Stimulated activated CD4-positive, alpha-beta T cell treated with anti-CD3 and anti-CD28 coated beads, Interleukin-4, amount 100 ng/mL, for 48 hours (primary cell): ENCODE measurements at regions not wholly inside any gene's neighbourhood (a gene's known extent, or its start where the extent isn't known, plus 50 kb on each side); places are given as distances from the start of the nearest gene placed in this dataset.
"Not testable (repeated sequence)": the region's sequence is repeated elsewhere in the genome, so short reads cannot be mapped to it uniquely, and the experiment has no call there.

ENCODE experiments used
- DNase-seq, 2 donors: peaks; one replicate each; pipeline ENCODE4 v3.0.0-alpha.2; 2020; ENCODE audit warnings: low read depth in 2 of 2

DNA sequence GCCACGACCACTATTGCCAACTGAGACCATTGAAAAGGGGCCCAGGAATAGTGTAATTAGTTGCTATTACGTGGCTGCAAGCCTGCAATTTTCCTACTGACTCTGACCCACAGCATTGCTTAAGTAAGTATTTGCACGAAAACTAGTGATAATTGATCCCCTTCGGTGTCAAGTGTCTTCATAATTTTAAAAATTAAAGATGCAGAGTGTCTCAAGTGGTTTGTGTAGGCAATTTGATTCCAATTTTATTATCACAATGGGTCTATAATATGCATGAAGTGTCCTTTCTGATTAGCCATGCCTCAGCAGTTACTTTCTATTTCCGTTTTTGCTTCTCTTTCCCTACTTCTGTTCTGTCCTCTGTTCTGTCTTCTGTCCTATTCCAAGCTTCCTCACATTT lies 259.2 kb downstream of the C3orf38 start:
- DNase-seq, result no peak

DNA sequence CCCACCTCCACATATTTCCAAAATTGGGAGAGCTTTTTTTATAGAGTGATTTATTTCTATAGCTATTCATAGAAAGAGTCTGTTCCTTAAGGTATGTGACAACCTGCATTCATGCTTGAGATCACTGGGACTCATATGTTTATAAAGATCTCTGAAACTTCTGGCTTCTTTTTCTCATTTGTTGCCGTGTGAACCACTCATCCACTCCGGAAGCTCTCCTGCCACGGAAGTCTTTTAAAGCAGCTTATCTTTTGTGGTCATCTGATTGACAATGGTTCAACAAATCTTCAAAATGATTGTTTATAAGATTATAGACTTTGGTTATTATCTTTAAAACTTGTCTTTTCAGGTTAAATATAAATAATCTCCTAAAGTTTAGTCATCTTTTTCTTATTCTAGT lies 260.5 kb downstream of the C3orf38 start:
- DNase-seq, result no peak

DNA sequence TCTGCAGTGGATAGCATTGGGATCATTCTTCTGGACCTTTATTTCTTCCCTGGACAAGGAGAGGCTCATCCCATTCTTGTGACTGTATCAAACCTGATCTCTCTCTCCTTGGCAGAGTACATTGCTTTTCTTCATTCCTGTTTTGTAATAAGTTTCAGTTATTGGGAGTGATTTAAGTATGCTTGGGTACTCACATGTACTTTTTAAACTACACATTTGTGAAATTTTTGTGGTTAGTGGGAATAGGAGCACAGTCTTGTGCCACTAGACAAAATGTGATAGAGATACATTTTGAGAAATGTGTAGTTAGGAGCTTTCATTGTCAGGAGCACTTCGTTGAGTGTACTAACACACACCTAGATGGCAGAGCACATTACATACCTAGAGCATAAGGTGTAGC lies 262.6 kb downstream of the C3orf38 start:
- no peak for DNase-seq

DNA sequence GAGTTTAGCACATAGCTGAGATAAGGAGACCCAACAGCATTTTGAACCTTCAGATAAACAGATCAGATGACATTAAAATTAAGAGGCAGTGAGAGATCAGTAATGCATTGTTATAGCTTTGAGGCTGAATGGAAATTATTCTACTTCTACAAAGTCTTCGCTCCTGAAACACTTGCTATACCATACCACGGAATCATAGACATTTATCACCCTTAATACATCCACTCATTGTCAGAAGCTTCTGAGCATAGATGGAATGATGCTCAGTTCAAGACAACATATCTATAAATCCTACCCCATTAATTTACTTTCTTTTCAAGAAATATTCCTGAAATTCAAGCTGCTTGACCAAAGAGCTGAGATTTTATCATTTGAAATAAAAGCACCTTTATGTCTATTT lies 266.7 kb downstream of the C3orf38 start:
- DNase-seq, result no peak

DNA sequence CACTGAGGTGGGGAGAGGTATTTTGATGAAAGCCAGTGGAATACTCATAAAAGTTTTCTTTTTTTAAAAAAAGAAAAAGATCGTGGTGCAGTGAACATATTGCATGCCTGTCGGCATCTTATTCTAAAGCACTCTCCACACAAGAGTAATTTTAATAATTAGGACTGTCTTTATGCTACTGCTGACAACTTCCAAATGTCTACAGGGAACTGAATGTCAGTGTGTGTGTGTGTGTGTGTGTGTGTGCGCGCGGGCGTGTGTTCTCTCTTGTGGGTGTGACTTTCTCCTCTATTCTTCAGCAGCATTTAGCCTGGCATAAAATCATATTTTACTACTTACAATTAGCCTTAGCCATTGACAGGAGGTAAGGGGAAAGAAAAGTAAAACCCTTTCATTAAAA lies 268.5 kb downstream of the C3orf38 start:
- no peak for DNase-seq

DNA sequence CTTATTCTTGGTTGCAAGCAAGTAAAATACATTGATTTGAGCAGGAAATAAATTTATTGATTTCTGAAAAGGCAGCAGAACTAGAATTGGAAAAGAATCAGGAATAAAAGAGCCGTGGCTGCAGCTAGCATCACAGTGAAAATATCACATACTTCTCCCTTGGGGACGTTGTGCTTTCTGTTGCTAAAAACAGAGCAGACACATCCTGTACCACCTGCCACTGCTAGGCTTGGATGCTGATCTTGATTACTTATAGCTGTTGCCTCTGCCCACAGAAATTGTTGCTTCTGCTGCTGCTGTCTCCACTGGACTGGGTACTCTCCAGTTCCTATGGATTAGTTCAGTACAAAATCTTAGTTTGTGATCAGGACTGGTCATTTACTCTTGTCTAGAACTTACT lies 283.8 kb downstream of the C3orf38 start:
- DNase-seq, result no peak

DNA sequence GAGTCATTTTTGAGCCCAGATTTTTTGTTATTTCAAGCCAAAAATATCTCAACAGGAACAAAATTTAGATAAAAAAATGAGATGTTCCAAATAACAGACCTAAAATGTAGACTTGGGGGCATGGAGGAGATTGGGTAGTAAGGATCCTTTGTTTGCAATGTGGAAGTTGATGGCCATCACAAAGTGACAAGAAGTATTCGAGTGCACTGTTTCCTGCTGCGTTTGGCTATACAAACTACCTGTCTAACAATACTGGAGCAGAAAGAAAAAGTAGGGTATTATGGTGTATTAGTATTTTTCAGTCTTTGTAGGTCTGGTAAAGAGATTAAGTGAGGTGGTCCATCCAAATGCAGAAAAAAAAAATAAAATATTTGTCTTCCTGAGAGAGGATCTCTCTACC lies 284.2 kb downstream of the C3orf38 start:
- DNase-seq, result no peak

DNA sequence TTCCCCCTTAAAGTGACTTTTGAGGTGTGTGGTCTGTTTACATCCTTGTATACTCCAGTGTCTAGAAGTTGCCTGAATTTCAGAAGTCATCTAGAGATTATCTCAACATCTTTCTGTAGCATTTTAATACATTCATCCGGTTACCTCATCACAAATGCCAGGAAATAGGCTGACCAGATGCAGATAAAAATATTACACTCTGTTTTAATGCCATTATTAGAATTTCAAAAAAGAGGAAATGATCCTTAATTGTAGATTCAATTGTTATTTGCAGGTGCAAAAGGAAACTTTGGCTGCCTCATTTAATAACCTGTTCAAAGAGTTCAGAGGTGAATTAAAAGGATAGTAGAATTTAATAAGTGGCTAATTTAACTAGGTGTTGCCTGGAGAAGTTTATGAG lies 290.9 kb downstream of the C3orf38 start:
- no peak for DNase-seq

DNA sequence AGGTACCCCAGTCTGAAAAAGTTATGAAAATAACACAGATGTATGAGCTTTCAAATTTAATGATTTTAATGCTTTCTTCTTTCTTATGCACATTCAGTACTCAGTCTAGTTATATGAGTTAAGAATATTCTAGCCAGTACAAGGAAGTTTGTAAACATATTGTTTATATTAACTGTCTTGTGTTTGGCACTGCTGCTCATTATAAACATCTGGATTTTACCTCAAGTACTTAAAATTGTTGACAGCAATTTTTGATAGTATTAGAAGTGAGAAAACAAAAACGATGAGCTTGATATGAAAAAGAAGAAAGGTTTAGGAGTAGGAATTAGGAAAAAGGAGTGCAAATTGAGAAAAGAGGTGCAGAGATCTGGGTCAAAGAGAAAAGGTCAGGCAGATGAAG lies 293.3 kb downstream of the C3orf38 start:
- DNase-seq, result no peak

DNA sequence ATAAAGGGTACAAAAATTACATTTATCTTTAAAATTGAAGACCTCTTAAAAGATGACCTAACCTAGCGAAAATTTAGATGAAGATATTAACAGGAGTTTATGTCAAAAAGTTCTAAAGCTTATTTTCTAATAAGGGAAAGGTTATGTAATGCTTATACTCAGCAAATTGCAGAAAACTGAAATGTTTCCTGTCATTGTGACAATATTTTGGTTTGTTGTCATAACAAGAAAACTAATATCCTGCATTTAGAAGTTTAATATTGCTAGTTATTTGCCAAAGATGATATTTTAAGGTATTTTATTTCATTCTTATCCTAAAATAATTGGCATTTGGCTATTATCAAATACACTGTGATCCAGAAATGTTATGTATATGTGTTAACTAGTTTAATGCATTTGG lies 294.5 kb downstream of the C3orf38 start:
- no peak for DNase-seq

DNA sequence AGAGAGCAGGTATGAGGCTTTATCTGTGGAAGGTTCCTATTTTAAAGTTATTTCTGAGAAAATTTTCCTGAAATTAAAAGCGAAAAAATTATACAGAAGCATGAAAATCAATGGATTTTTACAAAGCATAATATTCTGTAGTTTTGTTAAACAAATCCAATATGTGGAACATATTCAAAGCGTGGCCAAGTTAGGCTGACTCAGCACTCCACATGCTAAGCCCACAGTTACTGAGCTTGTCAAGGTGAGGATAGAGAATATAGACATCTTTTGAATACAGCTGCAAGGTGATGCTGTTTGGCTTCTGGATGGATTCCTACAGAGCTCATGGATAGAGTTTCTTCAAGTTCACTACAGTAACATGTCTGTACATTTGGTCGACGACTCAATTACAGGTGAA lies 302.5 kb downstream of the C3orf38 start:
- no peak for DNase-seq

DNA sequence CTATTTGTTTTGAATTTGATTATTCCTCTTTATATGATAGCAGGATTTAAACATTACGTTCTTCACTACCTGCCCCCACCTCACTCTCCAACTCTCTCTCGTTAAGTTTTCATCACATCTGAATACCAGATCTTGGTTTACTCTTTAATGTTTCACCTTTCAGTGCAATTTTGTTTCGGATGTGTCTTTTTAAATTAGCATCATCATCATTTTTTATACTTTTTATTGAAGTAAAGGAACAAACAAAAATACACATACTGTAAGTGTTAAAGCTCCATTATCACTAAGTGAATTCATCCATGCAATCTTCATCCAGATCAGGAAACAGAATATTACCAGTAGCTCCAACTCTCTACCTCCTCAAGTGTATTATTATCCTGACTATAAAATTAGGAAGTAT lies 310.6 kb downstream of the C3orf38 start:
- DNase-seq, result no peak

DNA sequence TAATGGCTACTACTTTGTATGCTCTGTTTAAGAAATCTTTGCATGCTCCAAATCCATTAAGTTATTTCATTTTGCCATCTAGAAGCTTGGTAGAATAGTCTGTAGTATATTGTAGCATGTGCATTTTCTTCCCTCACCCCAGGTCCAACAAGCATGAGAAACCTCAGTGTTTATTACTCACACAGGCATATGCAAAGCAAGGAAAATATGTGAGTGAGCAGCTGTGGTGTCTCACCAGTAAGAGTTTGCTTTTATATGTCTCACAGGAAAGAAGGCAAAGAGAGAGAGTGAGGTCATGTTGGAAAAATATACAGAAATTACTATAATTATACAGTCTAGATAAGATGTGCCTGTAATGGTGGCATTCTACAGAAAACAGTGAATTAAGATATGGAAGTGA lies 312.5 kb downstream of the C3orf38 start:
- DNase-seq, result no peak

DNA sequence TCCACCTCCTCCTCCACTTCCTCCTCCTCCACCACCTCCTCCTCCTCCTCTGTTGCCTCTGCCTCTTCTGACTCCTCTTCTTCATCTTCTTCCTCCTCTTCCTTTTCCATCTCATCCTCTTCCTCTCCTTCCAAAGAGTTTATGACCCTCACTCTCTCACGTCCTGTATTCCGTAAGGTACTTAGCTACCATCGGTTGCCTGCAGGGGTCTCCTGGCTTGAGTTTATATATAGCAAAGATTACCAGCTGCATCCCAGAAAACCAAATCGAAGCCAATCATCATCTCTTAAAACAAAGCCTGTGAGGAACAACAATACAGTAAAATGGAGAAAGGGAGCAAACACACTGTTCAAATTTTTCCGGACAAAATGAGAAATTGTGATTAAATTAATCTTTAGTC lies 317.4 kb downstream of the C3orf38 start:
- DNase-seq, result no peak

DNA sequence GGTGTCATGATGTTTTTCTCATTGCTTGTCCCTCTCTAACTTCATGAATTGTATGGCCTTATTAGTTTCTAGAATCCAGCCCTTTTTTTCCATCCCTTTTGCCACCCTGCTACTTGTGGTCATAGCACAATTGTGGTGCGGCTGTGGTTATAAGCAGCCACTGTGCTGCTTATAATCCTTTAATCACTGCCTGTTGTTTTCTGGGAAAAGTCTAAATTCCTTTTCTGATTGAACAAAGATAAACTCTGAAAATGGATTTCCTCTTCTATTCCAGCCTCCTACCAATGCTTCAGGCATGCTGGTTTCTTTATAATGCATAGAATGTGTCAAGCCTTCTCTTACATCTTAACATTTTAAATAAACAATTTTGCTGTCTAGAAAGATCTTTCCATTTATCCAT lies 319.5 kb downstream of the C3orf38 start:
- no peak for DNase-seq

DNA sequence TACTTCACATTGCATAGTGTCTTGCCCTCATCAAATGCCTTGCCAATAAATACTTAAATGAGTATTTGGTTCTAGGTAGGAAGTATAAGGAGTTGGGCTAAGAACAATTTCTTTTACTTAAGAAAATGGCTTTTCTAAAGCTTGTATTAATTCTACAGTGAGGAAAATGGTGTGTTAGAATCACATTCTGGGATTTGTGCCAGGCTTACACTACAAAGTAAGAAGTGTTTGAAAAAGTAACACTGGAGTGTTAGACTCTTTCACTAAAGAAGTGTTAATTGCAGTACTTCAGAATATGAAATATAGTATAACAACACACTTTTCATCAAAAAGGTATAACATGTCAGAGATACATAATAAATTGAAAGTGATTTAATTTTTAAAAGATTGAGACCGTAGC lies 328.7 kb downstream of the C3orf38 start:
- no peak for DNase-seq

DNA sequence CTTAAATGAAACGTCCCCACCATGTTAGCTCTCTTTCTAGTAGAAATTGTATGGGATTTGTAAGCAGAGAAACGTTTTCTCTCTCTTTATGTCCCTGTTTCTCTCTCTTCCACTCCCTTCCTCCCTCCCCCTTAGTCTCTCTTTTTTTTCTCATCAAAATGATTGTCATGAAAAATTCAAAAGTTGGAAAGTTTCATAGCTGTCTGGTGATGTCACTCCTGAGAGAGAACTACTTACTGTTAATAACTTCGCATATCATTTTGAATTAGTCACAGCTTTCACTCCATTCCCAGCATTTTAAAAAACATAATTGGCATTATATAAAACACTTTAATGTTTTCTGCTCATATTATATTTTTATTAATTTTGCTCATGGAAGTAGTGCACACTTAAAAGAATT lies 331.1 kb downstream of the C3orf38 start:
- DNase-seq, result no peak

DNA sequence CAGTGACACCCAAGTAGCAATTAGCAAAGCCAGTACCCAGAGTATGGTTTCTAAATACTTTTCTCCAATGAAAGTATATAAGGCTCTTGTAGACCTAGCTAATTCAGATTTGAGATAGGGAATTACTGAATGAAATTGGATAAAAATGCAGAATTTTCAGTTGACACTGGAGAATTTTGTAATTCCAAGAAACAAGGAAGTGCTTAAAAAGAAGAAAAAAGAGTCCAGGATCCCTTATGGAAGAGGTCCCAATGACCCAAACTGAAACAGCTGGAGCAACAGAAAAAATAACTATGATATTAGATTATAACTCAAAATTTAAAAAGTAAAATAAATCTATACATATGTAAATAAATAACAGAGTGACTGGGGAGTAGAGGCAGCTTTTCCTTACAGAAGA lies 335.2 kb downstream of the C3orf38 start:
- DNase-seq, result no peak

DNA sequence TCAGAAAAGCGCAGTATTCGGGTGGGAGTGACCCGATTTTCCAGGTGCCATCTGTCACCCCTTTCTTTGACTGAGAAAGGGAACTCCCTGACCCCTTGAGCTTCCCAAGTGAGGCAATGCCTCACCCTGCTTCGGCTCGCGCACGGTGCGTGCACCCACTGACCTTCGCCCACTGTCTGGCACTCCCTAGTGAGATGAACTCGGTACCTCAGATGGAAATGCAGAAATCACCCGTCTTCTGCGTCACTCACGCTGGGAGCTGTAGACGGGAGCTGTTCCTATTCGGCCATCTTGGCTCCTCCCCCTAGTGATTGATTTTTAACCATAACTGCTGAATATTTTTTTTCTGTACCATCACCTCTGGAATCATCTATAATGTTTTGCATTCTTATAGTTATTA lies 359.1 kb downstream of the C3orf38 start:
- DNase-seq, result not testable (repeated sequence)

DNA sequence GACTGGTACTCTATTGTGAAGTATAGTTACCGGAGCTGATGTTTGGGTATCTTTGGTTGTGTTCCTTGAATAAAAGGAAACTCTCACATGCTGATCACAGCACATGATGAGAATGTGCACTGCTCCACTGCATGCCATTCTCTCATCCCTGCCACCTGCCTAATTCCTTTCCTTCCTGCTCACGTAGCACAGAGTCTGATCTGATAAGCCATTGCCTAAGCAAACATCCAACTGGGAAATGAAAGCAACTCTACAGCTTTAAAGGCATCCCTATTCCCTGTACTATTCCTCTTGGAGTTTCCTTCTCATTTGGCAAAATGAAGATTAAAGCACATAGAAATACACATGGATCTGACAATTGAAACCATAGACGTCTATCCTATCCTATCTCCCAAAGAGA lies 359.8 kb downstream of the C3orf38 start:
- no peak for DNase-seq

DNA sequence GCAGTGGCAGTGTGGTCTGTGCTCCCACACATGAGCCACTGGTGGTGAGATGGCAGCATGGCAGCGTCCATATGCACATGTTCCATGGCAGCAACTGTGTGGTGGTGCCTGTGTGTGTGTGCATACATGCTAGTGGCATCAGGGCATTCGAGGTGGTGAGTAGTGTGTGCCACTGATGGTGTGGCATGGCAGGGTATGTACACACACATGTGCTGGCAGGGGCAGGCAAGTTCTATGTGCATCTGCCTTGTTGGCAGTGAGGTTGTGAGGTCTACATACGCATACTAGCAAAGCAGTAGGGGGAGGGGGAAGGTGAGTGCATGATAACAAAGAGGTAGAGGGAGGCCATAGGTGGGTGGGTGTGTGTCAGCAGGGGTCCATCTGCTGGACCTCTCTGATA lies 378.7 kb downstream of the C3orf38 start:
- DNase-seq, result no peak

DNA sequence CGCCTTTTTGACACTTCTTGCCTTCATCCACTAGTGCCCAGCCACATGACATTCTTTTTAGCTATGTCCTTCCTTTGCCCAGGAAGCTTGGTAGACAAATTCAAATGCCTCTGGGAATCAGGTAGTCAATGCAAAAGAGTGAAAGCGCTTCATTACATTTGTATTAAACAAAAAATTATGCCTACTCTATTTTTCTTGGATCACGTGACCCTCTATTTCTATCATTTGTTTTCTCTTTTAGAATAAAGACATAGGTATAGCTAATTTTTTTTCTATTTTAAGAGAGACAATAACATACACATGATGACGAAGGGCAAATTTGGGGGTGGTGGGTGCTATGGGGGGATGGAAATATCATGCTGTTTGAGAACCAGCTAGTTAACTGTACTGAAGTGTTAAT lies 384.8 kb downstream of the C3orf38 start:
- DNase-seq, result no peak

DNA sequence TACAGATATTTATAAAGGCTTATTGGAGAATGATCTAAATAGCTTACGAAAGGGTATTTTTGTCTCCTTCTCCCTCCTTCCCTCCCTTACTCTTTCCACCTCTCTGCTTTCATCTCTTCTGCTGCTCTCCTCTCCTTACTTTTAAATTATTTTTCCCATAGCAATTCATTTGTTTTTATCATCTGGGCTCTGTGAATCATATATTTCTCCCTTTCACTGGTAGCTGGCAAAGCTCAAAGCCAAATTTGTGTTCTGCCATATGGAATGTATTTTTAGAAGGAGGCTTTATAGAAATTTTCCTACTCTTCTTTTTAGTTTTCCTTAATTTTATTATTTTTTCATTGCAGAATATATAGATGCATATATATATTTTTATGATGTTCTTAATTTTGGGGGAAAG lies 385.8 kb downstream of the C3orf38 start:
- DNase-seq, result no peak

DNA sequence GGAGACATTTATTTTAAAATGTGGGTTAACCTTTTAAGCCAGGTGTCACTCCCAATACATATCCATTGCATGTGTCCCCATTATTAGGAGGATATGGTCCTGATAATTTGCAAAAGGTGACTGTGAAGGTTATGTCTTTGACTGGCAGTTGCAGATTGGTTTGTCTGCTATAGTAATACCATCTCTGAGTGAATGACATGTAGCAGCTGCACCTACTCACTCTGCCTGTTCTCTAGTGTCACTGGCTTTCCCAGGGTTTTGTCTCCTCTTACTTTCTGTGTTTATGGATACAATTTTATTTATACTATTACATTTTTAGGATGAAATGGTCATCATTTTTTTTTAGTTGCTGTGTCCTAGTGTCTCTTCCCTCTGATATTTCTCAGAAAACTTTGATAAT lies 393.2 kb downstream of the C3orf38 start:
- no peak for DNase-seq

DNA sequence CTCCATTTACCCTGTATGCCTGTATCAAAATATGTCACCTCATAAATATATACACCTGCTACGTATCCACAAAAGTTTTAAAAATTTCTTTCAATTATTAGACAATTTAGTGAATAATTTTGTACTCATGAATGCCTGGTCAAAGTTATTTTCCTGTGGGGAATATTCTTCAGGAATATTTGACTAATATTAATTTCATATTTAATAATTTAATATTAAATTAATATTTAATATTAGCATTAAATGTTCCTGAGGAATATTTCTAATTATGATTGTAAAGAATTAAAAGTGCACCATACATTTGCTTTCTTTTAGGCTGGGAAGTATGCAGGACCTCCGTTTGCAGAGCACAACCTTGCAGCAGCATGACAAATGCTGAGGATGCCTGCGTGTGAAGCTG lies 422.7 kb downstream of the C3orf38 start:
- no peak for DNase-seq
